IMR-90 (cell line): ENCODE measurements at regions not wholly inside any gene's neighbourhood (a gene's known extent, or its start where the extent isn't known, plus 50 kb on each side); places are given as distances from the start of the nearest gene placed in this dataset.

ENCODE experiments used
- ATAC-seq: fragments of 200-7000 bp; cut with Tn5 transposase; 2 replicates; pipeline ENCODE4 v1.9.1; 2020; ENCODE audit warnings: low read depth, mild to moderate bottlenecking, moderate library complexity
- BruUV-seq: library from RNA; stranded (reverse); fragments of 400-500 nt; replicated peaks from 2 replicates; lab custom pipeline; 2021; lab: Mats Ljungman, UMichigan
- CTCF ChIA-PET: fragments of 300-600 bp; formaldehyde crosslinking; extraction: SDS; loops from one replicate; lab custom pipeline; 2021; ENCODE audit warnings: antibody characterized with exemption; lab: Yijun Ruan, JAX
- POLR2A ChIA-PET: fragments of 300-600 bp; sonication (Branson Sonifier 250); formaldehyde crosslinking; loops from one replicate; lab custom pipeline; 2022; ENCODE audit warnings: antibody characterized with exemption; ENCODE audit not compliant: unreplicated experiment; lab: Charles Lee
- DNase-seq: peaks from one replicate; pipeline ENCODE4 v3.0.0; 2013
- H2AFZ ChIP-seq: replicated peaks from 2 replicates; pipeline ENCODE3; 2013; ENCODE audit warnings: low read length, mild to moderate bottlenecking; ENCODE audit not compliant: poor library complexity
- H2AK5ac ChIP-seq: 2 replicates; pipeline ENCODE4 v1.6.1; 2013; ENCODE audit warnings: low read depth, low read length, inconsistent platforms
- H2AK9ac ChIP-seq: replicated peaks from 2 replicates; pipeline ENCODE3; 2013; ENCODE audit warnings: mild to moderate bottlenecking, low read depth, low read length, moderate library complexity; ENCODE audit not compliant: poor library complexity
- H2BK120ac ChIP-seq: 2 replicates; pipeline ENCODE4 v1.6.1; 2013; ENCODE audit warnings: low read depth, low read length, inconsistent platforms
- H2BK15ac ChIP-seq: 3 replicates; pipeline ENCODE4 v1.6.1; 2013; ENCODE audit warnings: low read depth, low read length, inconsistent platforms
- H2BK20ac ChIP-seq: 2 replicates; pipeline ENCODE4 v1.6.1; 2013; ENCODE audit warnings: low read depth, mild to moderate bottlenecking, inconsistent platforms, low read length, moderate library complexity
- H2BK5ac ChIP-seq: 2 replicates; pipeline ENCODE4 v1.6.1; 2013; ENCODE audit warnings: mild to moderate bottlenecking, low read depth, low read length, inconsistent platforms; ENCODE audit not compliant: poor library complexity, severe bottlenecking
- H3K14ac ChIP-seq: replicated peaks from 2 replicates; pipeline ENCODE4 v1.6.1; 2013; ENCODE audit warnings: low read depth, low read length, inconsistent platforms
- H3K18ac ChIP-seq: 2 replicates; pipeline ENCODE4 v1.6.1; 2013; ENCODE audit warnings: low read depth, low read length, control low read depth
- H3K23ac ChIP-seq: 2 replicates; pipeline ENCODE4 v1.6.1; 2013; ENCODE audit warnings: low read depth, low read length, inconsistent platforms
- H3K27ac ChIP-seq: 2 replicates; pipeline ENCODE4 v1.5.1; 2013; ENCODE audit warnings: mild to moderate bottlenecking, control low read depth, low read length; ENCODE audit not compliant: insufficient read depth
- H3K27me3 ChIP-seq: 2 replicates; pipeline ENCODE4 v1.6.1; 2013; ENCODE audit warnings: low read length; ENCODE audit not compliant: control insufficient read depth, insufficient read depth
- H3K36me3 ChIP-seq: 2 replicates; pipeline ENCODE4 v1.6.1; 2013; ENCODE audit warnings: low read length, mixed read lengths; ENCODE audit not compliant: control insufficient read depth, insufficient read depth
- H3K4ac ChIP-seq: 2 replicates; pipeline ENCODE4 v1.6.1; 2013; ENCODE audit warnings: low read depth, low read length, inconsistent platforms
- H3K4me1 ChIP-seq: 2 replicates; pipeline ENCODE4 v1.6.1; 2013; ENCODE audit warnings: low read length, mixed read lengths; ENCODE audit not compliant: control insufficient read depth, insufficient read depth
- H3K4me2 ChIP-seq: 2 replicates; pipeline ENCODE4 v1.6.1; 2013; ENCODE audit warnings: low read depth, mild to moderate bottlenecking, control low read depth, low read length, moderate library complexity
- H3K4me3 ChIP-seq: 2 replicates; pipeline ENCODE4 v1.5.1; 2013; ENCODE audit warnings: low read depth, mild to moderate bottlenecking, control low read depth, low read length, moderate library complexity; ENCODE audit not compliant: insufficient read depth
- H3K56ac ChIP-seq: 2 replicates; pipeline ENCODE4 v1.6.1; 2013; ENCODE audit warnings: low read length, inconsistent platforms; ENCODE audit not compliant: insufficient read depth; ENCODE audit errors: extremely low read depth
- H3K79me1 ChIP-seq, 2 experiments: 2 replicates each; pipeline ENCODE4 v1.6.1; 2013; ENCODE audit warnings: low read length in 2 of 2, inconsistent platforms in 1 of 2, low read depth in 1 of 2
- H3K9ac ChIP-seq: 2 replicates; pipeline ENCODE4 v1.6.1; 2013; ENCODE audit warnings: low read depth, low read length, control low read depth
- H3K9me1 ChIP-seq: 2 replicates; pipeline ENCODE4 v1.6.1; 2013; ENCODE audit warnings: low read length, inconsistent platforms; ENCODE audit not compliant: insufficient read depth
- H3K9me3 ChIP-seq: 2 replicates; pipeline ENCODE4 v1.6.1; 2013; ENCODE audit warnings: low read length; ENCODE audit not compliant: control insufficient read depth, insufficient read depth
- H4K20me1 ChIP-seq: 2 replicates; pipeline ENCODE4 v1.6.1; 2013; ENCODE audit warnings: low read length, inconsistent platforms; ENCODE audit not compliant: insufficient read depth
- H4K5ac ChIP-seq: 2 replicates; pipeline ENCODE4 v1.6.1; 2013; ENCODE audit warnings: mild to moderate bottlenecking, low read depth, low read length, control low read depth
- H4K8ac ChIP-seq, 2 experiments: 2 replicates each; pipeline ENCODE4 v1.6.1; 2013; ENCODE audit warnings: low read depth in 2 of 2, low read length in 2 of 2, control low read depth in 1 of 2, inconsistent platforms in 1 of 2
- H4K91ac ChIP-seq: 2 replicates; pipeline ENCODE4 v1.6.1; 2013; ENCODE audit warnings: low read depth, low read length, inconsistent platforms; ENCODE audit not compliant: insufficient read depth
- BHLHE40 ChIP-seq: fragments of 150-350 bp; IDR thresholded peaks from 2 replicates; pipeline ENCODE4 v1.6.1; 2016; ENCODE audit warnings: mild to moderate bottlenecking, low read depth, low read length
- CEBPB ChIP-seq: IDR thresholded peaks from 2 replicates; pipeline ENCODE4 v1.6.1; 2012; ENCODE audit warnings: low read depth, low read length, improper control_type of control experiment
- CHD1 ChIP-seq: IDR thresholded peaks from 2 replicates; pipeline ENCODE4 v1.6.1; 2012; ENCODE audit warnings: low read depth, low read length, improper control_type of control experiment
- CTCF ChIP-seq: conservative IDR thresholded peaks from 2 replicates; pipeline ENCODE4 v1.5.1; 2012; ENCODE audit warnings: mild to moderate bottlenecking, low read depth, low read length, improper control_type of control experiment
- ELK1 ChIP-seq: fragments of 150-350 bp; IDR thresholded peaks from 2 replicates; pipeline ENCODE4 v1.6.1; 2016; ENCODE audit warnings: low read depth, mild to moderate bottlenecking, low read length, moderate library complexity, borderline replicate concordance
- FOS ChIP-seq: fragments of 150-350 bp; IDR thresholded peaks from 2 replicates; pipeline ENCODE4 v1.6.1; 2016; ENCODE audit warnings: low read depth, low read length
- MAFK ChIP-seq: IDR thresholded peaks from 2 replicates; pipeline ENCODE4 v1.6.1; 2012; ENCODE audit warnings: low read depth, low read length, improper control_type of control experiment
- MAZ ChIP-seq: IDR thresholded peaks from 2 replicates; pipeline ENCODE4 v1.6.1; 2012; ENCODE audit warnings: low read depth, mild to moderate bottlenecking, low read length, improper control_type of control experiment, moderate library complexity, borderline replicate concordance
- MXI1 ChIP-seq: IDR thresholded peaks from 2 replicates; pipeline ENCODE4 v1.6.1; 2012; ENCODE audit warnings: low read depth, mild to moderate bottlenecking, low read length, moderate library complexity, borderline replicate concordance
- NFE2L2 ChIP-seq: fragments of 150-350 bp; IDR thresholded peaks from 2 replicates; pipeline ENCODE4 v1.6.1; 2016; ENCODE audit warnings: low read depth, mild to moderate bottlenecking, low read length
- POLR2A ChIP-seq: IDR thresholded peaks from 2 replicates; pipeline ENCODE4 v1.6.1; 2012; ENCODE audit warnings: mild to moderate bottlenecking, low read depth, low read length
- RAD21 ChIP-seq: IDR thresholded peaks from 2 replicates; pipeline ENCODE4 v1.6.1; 2012; ENCODE audit warnings: low read length, improper control_type of control experiment
- RCOR1 ChIP-seq: IDR thresholded peaks from 2 replicates; pipeline ENCODE4 v1.6.1; 2012; ENCODE audit warnings: mild to moderate bottlenecking, low read length, improper control_type of control experiment; ENCODE audit not compliant: insufficient replicate concordance
- RFX5 ChIP-seq: IDR thresholded peaks from 2 replicates; pipeline ENCODE4 v1.8.0; 2012; ENCODE audit warnings: low read depth, mild to moderate bottlenecking, low read length, moderate library complexity
- SMC3 ChIP-seq: fragments of 150-350 bp; IDR thresholded peaks from 2 replicates; pipeline ENCODE4 v1.6.1; 2016; ENCODE audit warnings: low read depth, mild to moderate bottlenecking, antibody characterized with exemption, low read length, moderate library complexity
- USF2 ChIP-seq: fragments of 150-350 bp; IDR thresholded peaks from 2 replicates; pipeline ENCODE4 v1.6.1; 2017; ENCODE audit warnings: mild to moderate bottlenecking, antibody characterized with exemption, low read length, low read depth
- WGBS, 2 experiments: methylation state at CpG; one replicate each; pipeline versions ENCODE4 v1.1.5 to v1.1.7; 2013; ENCODE audit warnings: missing lambda C conversion rate in 2 of 2; ENCODE audit not compliant: insufficient read length in 1 of 2; ENCODE audit errors: extremely low coverage in 2 of 2; 5-methylcytosine and 5-hydroxymethylcytosine counted together
- dilution Hi-C: fragments of 300-500 bp; cut with HindIII; formaldehyde crosslinking; loops from one replicate; pipeline ENCODE4 v1.14.3; 2018; ENCODE audit warnings: low sequenced_read_pairs; ENCODE audit not compliant: unreplicated experiment
- in situ Hi-C: fragments of 300-500 bp; cut with MboI; formaldehyde crosslinking; loops from 3 replicates; pipeline ENCODE4 v1.14.3; 2019; ENCODE audit warnings: low sequenced_read_pairs, inconsistent platforms, mixed read lengths
- intact Hi-C: fragments of 100-400 bp; cut with micrococcal nuclease; formaldehyde crosslinking; loops from 2 replicates; pipeline ENCODE4 v1.10.0; 2022

GRCh38 chr6:44593539-44593944 lies 206.0 kb downstream of the CDC5L start:
- Histone ChIP-seq H3K4ac (no peak overlapping the region), H3K9me1 (no peaks in the 10 kb centered on the region), H2BK120ac (no peak overlapping the region), H2AK9ac (no peak overlapping the region), H4K5ac (no peak overlapping the region), H3K4me2 (no peak overlapping the region), H2BK20ac (no peak overlapping the region), H3K14ac (no peak overlapping the region), H3K4me1 (no peaks in the 10 kb centered on the region), H3K23ac (no peak overlapping the region), H2BK5ac (no peak overlapping the region), H3K56ac (no peak overlapping the region), H3K36me3 (no peaks in the 10 kb centered on the region), H3K9ac (no peak overlapping the region), H2AK5ac (no peak overlapping the region), H3K27ac (no peak overlapping the region), H4K20me1 (no peaks in the 10 kb centered on the region), H3K79me1 (no peaks in the 10 kb centered on the region), H3K9me3 (no peaks in the 10 kb centered on the region), H3K4me3 (no peak overlapping the region), H4K91ac (no peak overlapping the region), H3K27me3 (peaks cover 28% of the 10 kb centered on the region), H2BK15ac (no peak overlapping the region), H3K18ac (no peak overlapping the region), H4K8ac (no peak overlapping the region), H2AFZ (no peak overlapping the region)
- WGBS, 2 experiments, result no CpG with 5 or more reads among the region's 2 CpGs
- ATAC-seq, result peak; percentile 81
- in situ Hi-C loops (no loop called here), dilution Hi-C loops (no loop called here), intact Hi-C loops (loop anchor here (1.0 to 5.0 kb wide), 3 partner anchors 116 to 1353 kb away; no protein-coding TSS in a partner anchor)
- no TSS peak for BruUV-seq
- ChIA-PET POLR2A (no interaction called here), CTCF (interaction anchor here (1.9 kb wide), 1 partner anchor 1329 kb away, joined by 5 read pairs; no protein-coding TSS in a partner anchor)
- no peak for TF ChIP-seq RFX5
- TF ChIP-seq RAD21, result peak; percentile 59
- peak; percentile 63 for TF ChIP-seq SMC3
- no peak for TF ChIP-seq USF2
- no peak for TF ChIP-seq MAFK
- no peak for TF ChIP-seq ELK1
- no peak for TF ChIP-seq MXI1
- no peak for TF ChIP-seq RCOR1
- TF ChIP-seq MAZ, result no peak
- no peak for TF ChIP-seq NFE2L2
- no peak for TF ChIP-seq FOS
- TF ChIP-seq POLR2A, result no peak
- peak; percentile 54 for TF ChIP-seq CTCF
- no peak for TF ChIP-seq CEBPB
- TF ChIP-seq CHD1, result no peak
- TF ChIP-seq BHLHE40, result no peak
- peak; percentile 58 for DNase-seq
